Astrocyte (in vitro differentiated cells and primary cell): ENCODE measurements at regions not wholly inside any gene's neighbourhood (a gene's known extent, or its start where the extent isn't known, plus 50 kb on each side); places are given as distances from the start of the nearest gene placed in this dataset.

ENCODE experiments used
- DNase-seq: peaks from one replicate; pipeline ENCODE4 v3.0.0-alpha.2; 2010; ENCODE audit warnings: low read depth
- FAIRE-seq: peaks from 2 replicates; lab custom pipeline; 2011; peaks lifted over from hg19 to GRCh38; lab: Jason Lieb, UNC
- H2AFZ ChIP-seq: 2 replicates; pipeline ENCODE4 v1.6.0; 2012; ENCODE audit warnings: low read depth, low read length, inconsistent platforms
- H3K27ac ChIP-seq: 2 replicates; pipeline ENCODE4 v1.5.1; 2011; ENCODE audit warnings: low read depth, low read length, inconsistent platforms
- H3K27me3 ChIP-seq: 2 replicates; pipeline ENCODE4 v1.6.0; 2011; ENCODE audit warnings: low read length, inconsistent platforms; ENCODE audit not compliant: insufficient read depth
- H3K36me3 ChIP-seq: 2 replicates; pipeline ENCODE4 v1.5.1; 2011; ENCODE audit warnings: low read length, inconsistent platforms; ENCODE audit not compliant: insufficient read depth
- H3K4me1 ChIP-seq: 2 replicates; pipeline ENCODE4 v1.5.1; 2011; ENCODE audit warnings: low read length, inconsistent platforms; ENCODE audit not compliant: insufficient read depth
- H3K4me2 ChIP-seq: 2 replicates; pipeline ENCODE4 v1.6.0; 2012; ENCODE audit warnings: low read length, inconsistent platforms
- H3K4me3 ChIP-seq: 2 replicates; pipeline ENCODE4 v1.5.1; 2011; ENCODE audit warnings: low read depth, mild to moderate bottlenecking, low read length, inconsistent platforms; ENCODE audit not compliant: insufficient read depth
- H3K79me2 ChIP-seq: 2 replicates; pipeline ENCODE4 v1.6.0; 2012; ENCODE audit warnings: mild to moderate bottlenecking, low read length, inconsistent platforms; ENCODE audit not compliant: insufficient read depth
- H3K9ac ChIP-seq: 2 replicates; pipeline ENCODE4 v1.6.0; 2012; ENCODE audit warnings: mild to moderate bottlenecking, low read length, inconsistent platforms
- H3K9me3 ChIP-seq: 2 replicates; pipeline ENCODE4 v1.5.1; 2012; ENCODE audit warnings: low read depth, mild to moderate bottlenecking, low read length, inconsistent platforms; ENCODE audit not compliant: insufficient read depth
- H4K20me1 ChIP-seq: 2 replicates; pipeline ENCODE4 v1.6.0; 2012; ENCODE audit warnings: low read length, inconsistent platforms; ENCODE audit not compliant: insufficient read depth
- H3K27ac Mint-ChIP-seq: one replicate; pipeline ENCODE4 v1.8.0; 2021; ENCODE audit warnings: mild to moderate bottlenecking, mixed read lengths; ENCODE audit not compliant: unreplicated experiment
- H3K27me3 Mint-ChIP-seq: one replicate; pipeline ENCODE4 v1.8.0; 2021; ENCODE audit warnings: low read depth, mixed read lengths; ENCODE audit not compliant: unreplicated experiment
- H3K36me3 Mint-ChIP-seq: one replicate; pipeline ENCODE4 v1.8.0; 2021; ENCODE audit warnings: low read depth, mixed read lengths; ENCODE audit not compliant: unreplicated experiment
- H3K4me1 Mint-ChIP-seq: one replicate; pipeline ENCODE4 v1.8.0; 2021; ENCODE audit warnings: low read depth, mixed read lengths; ENCODE audit not compliant: unreplicated experiment
- H3K4me3 Mint-ChIP-seq: one replicate; pipeline ENCODE4 v1.8.0; 2021; ENCODE audit warnings: mild to moderate bottlenecking, moderate library complexity, mixed read lengths; ENCODE audit not compliant: unreplicated experiment
- H3K9me3 Mint-ChIP-seq: one replicate; pipeline ENCODE4 v1.8.0; 2021; ENCODE audit warnings: mild to moderate bottlenecking, mixed read lengths; ENCODE audit not compliant: unreplicated experiment
- EZH2 ChIP-seq: IDR thresholded peaks from 2 replicates; pipeline ENCODE4 v1.6.1; 2012; ENCODE audit warnings: mild to moderate bottlenecking, low read length, inconsistent platforms; ENCODE audit not compliant: insufficient read depth
- TF ChIP-seq, protein P1 (sequence below): IDR thresholded peaks from 2 replicates; pipeline ENCODE4 v1.5.1; 2011; ENCODE audit warnings: low read depth, mild to moderate bottlenecking, inconsistent platforms, low read length, moderate library complexity; ENCODE audit not compliant: insufficient read depth

DNA sequence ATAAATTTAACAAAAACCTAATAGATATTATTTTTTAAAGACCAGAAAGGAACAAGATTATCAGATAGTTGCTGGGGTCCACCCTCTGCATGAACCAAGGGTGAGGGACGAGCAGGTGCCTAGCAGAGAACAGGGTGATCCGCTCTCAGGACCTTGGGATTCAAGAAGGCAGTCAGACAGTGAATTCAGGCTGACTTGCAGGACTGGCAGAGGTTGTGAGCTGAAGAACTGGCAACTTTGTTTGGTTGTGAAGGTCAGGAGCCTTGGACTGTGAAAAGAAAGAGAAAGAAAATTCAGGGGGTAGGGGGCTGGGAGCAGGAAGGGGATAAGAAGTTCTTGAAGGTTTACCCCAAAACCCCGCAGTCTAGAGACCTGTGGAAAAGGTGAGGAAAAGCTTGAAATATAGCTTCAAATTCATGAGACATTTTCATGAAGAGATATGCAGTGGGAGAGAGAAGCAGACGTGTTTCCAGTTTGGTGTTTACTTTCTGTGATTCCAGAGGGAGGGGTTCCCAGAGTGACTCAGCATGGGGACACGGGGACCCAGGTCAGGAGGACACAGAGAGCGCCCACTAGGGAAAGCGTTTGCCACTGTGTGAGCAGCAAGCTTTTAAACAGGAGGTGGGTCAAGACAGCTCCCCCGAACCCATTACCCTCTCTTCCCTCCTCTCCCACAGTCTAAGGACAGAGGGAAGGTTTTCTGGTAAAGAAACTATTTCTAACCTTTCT is 217.2 kb upstream of the UMPS start:
- Histone ChIP-seq H3K36me3 (no peaks in the 10 kb centered on the region), H3K9me3 (no peaks in the 10 kb centered on the region), H3K4me1 (peaks cover 6% of the 10 kb centered on the region), H4K20me1 (no peaks in the 10 kb centered on the region), H3K4me3 (no peak overlapping the region), H2AFZ (no peak overlapping the region), H3K4me2 (no peak overlapping the region), H3K79me2 (no peaks in the 10 kb centered on the region), H3K27me3 (no peaks in the 10 kb centered on the region), H3K9ac (no peak overlapping the region), H3K27ac (no peak overlapping the region)
- H3K4me1 Mint-ChIP-seq = peaks cover 11% of the 10 kb centered on the region
- peaks cover 3% of the 10 kb centered on the region for H3K27me3 Mint-ChIP-seq
- no peaks in the 10 kb centered on the region for H3K36me3 Mint-ChIP-seq
- H3K4me3 Mint-ChIP-seq = no peak overlapping the region
- TF ChIP-seq, protein P1, sequence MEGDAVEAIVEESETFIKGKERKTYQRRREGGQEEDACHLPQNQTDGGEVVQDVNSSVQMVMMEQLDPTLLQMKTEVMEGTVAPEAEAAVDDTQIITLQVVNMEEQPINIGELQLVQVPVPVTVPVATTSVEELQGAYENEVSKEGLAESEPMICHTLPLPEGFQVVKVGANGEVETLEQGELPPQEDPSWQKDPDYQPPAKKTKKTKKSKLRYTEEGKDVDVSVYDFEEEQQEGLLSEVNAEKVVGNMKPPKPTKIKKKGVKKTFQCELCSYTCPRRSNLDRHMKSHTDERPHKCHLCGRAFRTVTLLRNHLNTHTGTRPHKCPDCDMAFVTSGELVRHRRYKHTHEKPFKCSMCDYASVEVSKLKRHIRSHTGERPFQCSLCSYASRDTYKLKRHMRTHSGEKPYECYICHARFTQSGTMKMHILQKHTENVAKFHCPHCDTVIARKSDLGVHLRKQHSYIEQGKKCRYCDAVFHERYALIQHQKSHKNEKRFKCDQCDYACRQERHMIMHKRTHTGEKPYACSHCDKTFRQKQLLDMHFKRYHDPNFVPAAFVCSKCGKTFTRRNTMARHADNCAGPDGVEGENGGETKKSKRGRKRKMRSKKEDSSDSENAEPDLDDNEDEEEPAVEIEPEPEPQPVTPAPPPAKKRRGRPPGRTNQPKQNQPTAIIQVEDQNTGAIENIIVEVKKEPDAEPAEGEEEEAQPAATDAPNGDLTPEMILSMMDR = no peak
- no peak for TF ChIP-seq EZH2
- peaks cover 2% of the 10 kb centered on the region for H3K9me3 Mint-ChIP-seq
- FAIRE-seq = no peak
- no peak overlapping the region for H3K27ac Mint-ChIP-seq
- DNase-seq = no peak

DNA sequence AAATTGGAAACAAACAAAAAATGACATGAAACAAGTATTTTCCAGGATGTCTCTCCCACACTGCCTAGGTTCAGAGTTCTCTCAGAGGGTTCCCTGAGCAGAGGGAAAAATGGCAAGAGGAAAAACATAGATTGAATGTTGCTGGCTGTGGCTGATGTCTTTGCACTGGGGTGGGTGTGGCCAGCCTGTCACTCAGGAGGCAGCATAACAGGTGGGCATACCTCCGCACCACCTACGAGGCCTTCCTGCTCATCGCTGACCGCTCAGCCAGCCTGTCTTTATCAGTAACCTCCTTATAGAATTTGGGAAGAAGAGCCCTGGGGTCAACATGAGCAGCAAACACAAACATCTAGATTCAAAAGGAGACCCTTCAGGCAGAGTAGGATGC is 216.6 kb upstream of the UMPS start:
- no peak overlapping the region for H3K27ac ChIP-seq
- H3K36me3 Mint-ChIP-seq = no peaks in the 10 kb centered on the region
- no peak overlapping the region for H3K4me3 Mint-ChIP-seq
- no peak for DNase-seq
- H3K79me2 ChIP-seq = no peaks in the 10 kb centered on the region
- H3K27ac Mint-ChIP-seq = no peak overlapping the region
- H3K27me3 ChIP-seq = no peaks in the 10 kb centered on the region
- no peak overlapping the region for H3K4me3 ChIP-seq
- peaks cover 2% of the 10 kb centered on the region for H3K9me3 Mint-ChIP-seq
- H3K27me3 Mint-ChIP-seq = peaks cover 3% of the 10 kb centered on the region
- no peak overlapping the region for H3K4me2 ChIP-seq
- no peaks in the 10 kb centered on the region for H3K9me3 ChIP-seq
- no peak overlapping the region for H2AFZ ChIP-seq
- FAIRE-seq = no peak
- H3K9ac ChIP-seq = no peak overlapping the region
- H3K36me3 ChIP-seq = no peaks in the 10 kb centered on the region
- TF ChIP-seq, protein P1 = no peak
- no peak for TF ChIP-seq EZH2
- peaks cover 6% of the 10 kb centered on the region for H3K4me1 ChIP-seq
- no peaks in the 10 kb centered on the region for H4K20me1 ChIP-seq
- H3K4me1 Mint-ChIP-seq = peaks cover 11% of the 10 kb centered on the region

DNA sequence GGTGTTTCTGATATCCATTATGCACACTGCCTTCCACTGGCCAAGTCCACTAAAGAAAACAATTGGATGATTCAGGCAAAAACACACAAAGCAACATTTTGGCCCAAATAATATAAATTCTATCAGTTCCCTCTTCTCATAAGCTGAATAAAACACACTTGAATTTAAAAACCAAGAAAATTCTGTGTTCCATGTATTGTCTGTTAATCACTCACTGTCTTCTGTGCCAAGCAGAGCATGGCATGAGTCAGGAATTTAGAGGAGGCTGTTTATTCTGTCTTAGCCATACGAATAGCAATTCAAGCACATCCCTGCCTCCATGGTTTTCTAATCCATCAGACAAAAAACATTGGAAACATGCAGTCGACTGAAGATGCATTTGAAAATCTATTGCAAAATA is 215.6 kb upstream of the UMPS start:
- Histone ChIP-seq H3K4me2 (no peak overlapping the region), H4K20me1 (no peaks in the 10 kb centered on the region), H3K27ac (no peak overlapping the region), H3K36me3 (no peaks in the 10 kb centered on the region), H3K9me3 (no peaks in the 10 kb centered on the region), H3K9ac (no peak overlapping the region), H2AFZ (no peak overlapping the region), H3K4me1 (peaks cover 6% of the 10 kb centered on the region), H3K27me3 (no peaks in the 10 kb centered on the region), H3K79me2 (no peaks in the 10 kb centered on the region), H3K4me3 (no peak overlapping the region)
- H3K27ac Mint-ChIP-seq = no peak overlapping the region
- no peak overlapping the region for H3K4me3 Mint-ChIP-seq
- peaks cover 11% of the 10 kb centered on the region for H3K4me1 Mint-ChIP-seq
- H3K9me3 Mint-ChIP-seq = no peaks in the 10 kb centered on the region
- H3K36me3 Mint-ChIP-seq = peaks cover 2% of the 10 kb centered on the region
- FAIRE-seq (no peak), DNase-seq (no peak)
- TF ChIP-seq EZH2 = no peak
- TF ChIP-seq, protein P1 = no peak
- peaks cover 3% of the 10 kb centered on the region for H3K27me3 Mint-ChIP-seq
